IPS-20b (cell line): ENCODE measurements at regions not wholly inside any gene's neighbourhood (a gene's known extent, or its start where the extent isn't known, plus 50 kb on each side); places are given as distances from the start of the nearest gene placed in this dataset.
"Not testable (repeated sequence)": the region's sequence is repeated elsewhere in the genome, so short reads cannot be mapped to it uniquely, and the experiment has no call there.

Experiments used
- H3K27ac ChIP-seq: one replicate; pipeline ENCODE4 v1.5.1; 2013; ENCODE audit warnings: low read length
- H3K27me3 ChIP-seq: 2 replicates; pipeline ENCODE4 v1.6.1; 2013; ENCODE audit warnings: mild to moderate bottlenecking, low read length, inconsistent platforms; ENCODE audit not compliant: insufficient read depth
- H3K36me3 ChIP-seq: 2 replicates; pipeline ENCODE4 v1.6.1; 2013; ENCODE audit warnings: low read depth, mild to moderate bottlenecking, inconsistent platforms, low read length, moderate library complexity; ENCODE audit not compliant: insufficient read depth
- H3K4me1 ChIP-seq: 2 replicates; pipeline ENCODE4 v1.6.1; 2013; ENCODE audit warnings: mild to moderate bottlenecking, control low read depth, inconsistent platforms, low read length, moderate library complexity; ENCODE audit not compliant: insufficient read depth
- H3K4me3 ChIP-seq: 2 replicates; pipeline ENCODE4 v1.5.1; 2013; ENCODE audit warnings: mild to moderate bottlenecking, low read length, inconsistent platforms
- H3K9ac ChIP-seq: 2 replicates; pipeline ENCODE4 v1.6.1; 2013; ENCODE audit warnings: low read depth, mild to moderate bottlenecking, inconsistent platforms, low read length, moderate library complexity
- H3K9me3 ChIP-seq: 2 replicates; pipeline ENCODE4 v1.6.1; 2013; ENCODE audit warnings: mild to moderate bottlenecking, low read depth, low read length, inconsistent platforms; ENCODE audit not compliant: insufficient read depth

DNA sequence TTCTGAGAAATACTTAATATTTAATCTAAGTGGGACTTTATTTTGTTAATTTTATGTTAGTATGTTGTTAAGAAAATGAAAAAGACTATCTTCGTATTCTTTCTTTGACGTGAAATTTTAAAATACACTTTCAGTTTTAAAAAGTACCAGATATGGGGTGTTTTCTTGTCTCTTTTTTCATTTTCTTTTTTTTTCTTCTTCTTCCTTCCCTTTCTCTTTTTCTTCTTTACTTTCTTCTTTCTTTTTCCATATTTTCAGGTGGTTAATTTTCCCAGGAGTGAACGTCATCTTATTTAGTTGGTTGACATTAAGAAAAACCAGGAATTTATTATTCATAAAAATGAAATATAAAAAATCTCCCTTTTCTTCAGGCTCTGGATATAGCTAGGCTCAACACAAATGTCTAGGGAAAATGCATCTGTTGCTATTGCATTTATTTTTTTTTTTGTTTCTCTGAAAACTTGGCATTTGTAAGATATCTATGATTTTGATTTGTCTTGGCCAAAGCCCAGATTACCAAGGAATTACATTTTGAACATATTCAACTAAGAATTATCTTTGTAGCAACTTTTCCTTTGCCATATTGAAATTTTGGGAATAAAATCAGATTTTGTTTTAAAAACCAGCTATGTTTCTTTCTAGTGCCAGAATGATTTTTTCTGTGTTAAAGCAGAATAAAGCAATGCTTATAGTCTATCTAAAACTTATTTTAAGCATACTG, 241.3 kb upstream of the FOXP2 start:
- Histone ChIP-seq H3K27ac (no peak overlapping the region), H3K9me3 (no peaks in the 10 kb centered on the region)

GRCh38 chr7:114169389-114169788, 245.2 kb upstream of the FOXP2 start:
- not testable (repeated sequence) for H3K4me1 ChIP-seq, H3K9me3 ChIP-seq, H3K4me3 ChIP-seq, H3K27ac ChIP-seq, H3K36me3 ChIP-seq, H3K9ac ChIP-seq, H3K27me3 ChIP-seq

More for the DNA sequence above, 241.3 kb upstream of the FOXP2 start:
- Histone ChIP-seq H3K27me3 (no peaks in the 10 kb centered on the region), H3K9ac (no peak overlapping the region), H3K4me1 (no peaks in the 10 kb centered on the region), H3K36me3 (no peaks in the 10 kb centered on the region), H3K4me3 (no peak overlapping the region)

GRCh38 chr7:114160925-114161324, 242.1 kb upstream of the PPP1R3A start:
- no peak overlapping the region for H3K9ac ChIP-seq
- H3K4me3 ChIP-seq, result no peak overlapping the region
- no peaks in the 10 kb centered on the region for H3K9me3 ChIP-seq
- H3K4me1 ChIP-seq, result peaks cover 11% of the 10 kb centered on the region; the same call in 1 of the 2 replicates
- H3K27ac ChIP-seq, result no peak overlapping the region
- H3K36me3 ChIP-seq, result no peaks in the 10 kb centered on the region
- H3K27me3 ChIP-seq, result no peaks in the 10 kb centered on the region

GRCh38 chr7:114158854-114159253, 240.0 kb upstream of the PPP1R3A start:
- Histone ChIP-seq H3K4me1 (peaks cover 23% of the 10 kb centered on the region; the same call in 1 of the 2 replicates), H3K36me3 (no peaks in the 10 kb centered on the region), H3K9me3 (no peaks in the 10 kb centered on the region), H3K9ac (no peak overlapping the region), H3K27ac (no peak overlapping the region), H3K4me3 (no peak overlapping the region), H3K27me3 (no peaks in the 10 kb centered on the region)

- no peaks in the 10 kb centered on the region for H3K9me3 ChIP-seq
Observed at GRCh38 chr7:114158275-114158674, 239.5 kb upstream of the PPP1R3A start.

GRCh38 chr7:114156178-114156577, 237.4 kb upstream of the PPP1R3A start:
- no peaks in the 10 kb centered on the region for H3K27me3 ChIP-seq
- H3K36me3 ChIP-seq, result no peaks in the 10 kb centered on the region
- H3K9ac ChIP-seq, result no peak overlapping the region
- H3K4me3 ChIP-seq, result no peak overlapping the region
- no peaks in the 10 kb centered on the region for H3K9me3 ChIP-seq
- H3K4me1 ChIP-seq, result peaks cover 40% of the 10 kb centered on the region; the same call in 1 of the 2 replicates
- no peak overlapping the region for H3K27ac ChIP-seq

More at GRCh38 chr7:114158275-114158674, 239.5 kb upstream of the PPP1R3A start:
- H3K27ac ChIP-seq, result no peak overlapping the region
- no peaks in the 10 kb centered on the region for H3K36me3 ChIP-seq
- H3K4me1 ChIP-seq, result peaks cover 27% of the 10 kb centered on the region; the same call in 1 of the 2 replicates
- no peak overlapping the region for H3K4me3 ChIP-seq
- H3K27me3 ChIP-seq, result no peaks in the 10 kb centered on the region
- no peak overlapping the region for H3K9ac ChIP-seq

DNA sequence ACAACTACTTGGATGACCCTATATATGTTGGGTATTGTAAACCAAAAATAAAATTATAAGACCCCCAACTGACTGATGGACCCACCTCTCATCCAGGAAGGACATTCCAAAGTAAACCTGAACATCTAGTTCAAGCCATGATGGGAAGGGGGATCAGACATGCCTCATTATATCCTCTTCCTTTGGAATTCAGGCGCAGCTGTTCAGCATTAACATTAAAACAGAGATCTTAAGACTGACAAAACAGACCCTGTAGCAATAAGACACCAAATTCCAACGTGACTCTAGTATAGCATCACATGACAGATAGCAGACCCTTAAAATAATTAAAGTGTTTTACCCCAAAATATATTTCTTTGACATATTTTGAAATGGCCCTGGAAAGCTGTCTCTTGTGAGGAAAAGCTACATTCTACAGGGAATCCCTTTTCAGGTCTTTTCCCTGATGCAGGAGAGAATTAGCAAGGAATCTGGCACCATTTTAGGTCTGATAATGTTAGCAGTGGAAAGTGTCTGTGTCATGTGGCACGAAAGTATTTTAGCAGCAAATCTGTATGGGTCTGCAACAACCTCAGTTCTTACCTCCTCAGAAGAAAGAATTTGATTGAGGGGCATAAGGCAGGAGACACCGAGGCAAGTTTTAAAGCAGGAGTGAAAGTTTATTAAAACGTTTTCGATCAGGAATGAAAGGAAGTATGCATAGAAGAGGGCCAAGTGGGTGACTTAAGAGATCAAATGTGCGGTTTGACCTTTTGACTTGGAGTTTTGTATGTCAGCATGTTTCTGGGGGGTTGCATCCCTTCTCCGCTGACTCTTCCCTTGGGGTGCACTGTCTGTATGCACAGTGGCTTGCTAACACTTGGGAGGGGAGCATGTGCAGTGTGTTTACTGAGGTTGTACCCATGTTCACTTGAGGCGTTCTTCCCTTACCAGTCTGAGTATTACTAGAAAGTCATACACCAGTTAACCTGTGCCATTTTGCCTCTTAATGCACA, 236.6 kb upstream of the PPP1R3A start:
- Histone ChIP-seq H3K9ac (no peak overlapping the region), H3K4me1 (peaks cover 36% of the 10 kb centered on the region; the same call in 1 of the 2 replicates), H3K27ac (no peak overlapping the region), H3K36me3 (no peaks in the 10 kb centered on the region), H3K9me3 (no peaks in the 10 kb centered on the region), H3K27me3 (no peaks in the 10 kb centered on the region), H3K4me3 (no peak overlapping the region)

DNA sequence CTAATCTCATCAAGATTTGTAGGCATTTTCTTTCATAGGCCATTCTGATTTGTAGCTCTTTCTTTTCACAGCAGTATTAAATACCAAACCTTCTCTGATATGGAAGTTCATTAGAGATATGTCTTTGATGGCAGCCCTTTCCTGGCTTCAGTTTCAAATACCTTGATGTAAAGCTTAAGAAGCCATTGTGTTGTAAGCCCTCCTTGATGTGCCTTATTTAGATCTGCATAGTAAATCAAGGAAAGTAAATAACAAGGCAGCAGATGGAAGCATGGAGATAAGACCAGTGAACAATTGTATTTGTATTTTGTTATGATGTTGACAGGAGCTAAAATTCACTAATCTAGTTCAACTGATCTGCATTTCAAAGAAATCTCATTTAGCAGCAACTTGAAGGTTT, 234.9 kb upstream of the PPP1R3A start:
- Histone ChIP-seq H3K36me3 (no peaks in the 10 kb centered on the region), H3K27me3 (no peaks in the 10 kb centered on the region), H3K9me3 (no peaks in the 10 kb centered on the region), H3K4me1 (peaks cover 36% of the 10 kb centered on the region; the same call in 1 of the 2 replicates), H3K27ac (no peak overlapping the region), H3K4me3 (no peak overlapping the region), H3K9ac (no peak overlapping the region)

GRCh38 chr7:114152314-114152938, 233.6 kb upstream of the PPP1R3A start:
- Histone ChIP-seq H3K36me3 (no peaks in the 10 kb centered on the region), H3K27ac (no peak overlapping the region), H3K4me1 (peaks cover 36% of the 10 kb centered on the region; the same call in 1 of the 2 replicates), H3K9ac (no peak overlapping the region), H3K9me3 (no peaks in the 10 kb centered on the region), H3K27me3 (no peaks in the 10 kb centered on the region), H3K4me3 (peak overlapping the region; percentile 5; the same call in 1 of the 2 replicates)

- Histone ChIP-seq H3K27ac (no peak overlapping the region), H3K27me3 (no peaks in the 10 kb centered on the region), H3K4me3 (no peak overlapping the region), H3K36me3 (no peaks in the 10 kb centered on the region), H3K9me3 (no peaks in the 10 kb centered on the region), H3K9ac (no peak overlapping the region), H3K4me1 (peaks cover 36% of the 10 kb centered on the region; the same call in 1 of the 2 replicates)
Observed at GRCh38 chr7:114151777-114152176, 233.0 kb upstream of the PPP1R3A start.

DNA sequence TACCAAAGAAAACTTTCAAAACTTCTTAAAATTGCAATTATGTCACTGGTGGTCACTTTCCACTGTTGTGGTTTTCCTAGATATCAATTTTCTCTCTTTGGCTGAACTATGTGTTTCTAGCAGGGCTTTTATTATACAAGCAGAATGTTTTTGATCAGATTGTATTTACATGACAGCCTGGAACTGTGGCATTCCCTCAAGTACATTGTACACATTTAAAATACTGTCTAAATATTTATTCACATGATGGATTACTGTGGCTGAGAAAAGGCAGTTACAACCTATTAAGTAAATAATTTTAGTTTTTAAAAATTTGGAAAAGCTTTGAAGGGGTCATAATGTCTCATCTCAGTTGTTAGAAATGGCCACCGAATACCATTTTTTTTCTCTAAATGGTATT, 231.9 kb upstream of the PPP1R3A start:
- H3K9me3 ChIP-seq, result no peaks in the 10 kb centered on the region
- no peak overlapping the region for H3K27ac ChIP-seq
- H3K4me1 ChIP-seq, result peaks cover 29% of the 10 kb centered on the region; the same call in 1 of the 2 replicates
- H3K9ac ChIP-seq, result no peak overlapping the region
- H3K27me3 ChIP-seq, result no peaks in the 10 kb centered on the region
- H3K4me3 ChIP-seq, result no peak overlapping the region
- no peaks in the 10 kb centered on the region for H3K36me3 ChIP-seq
